Cardiac muscle cell (in vitro differentiated cells and primary cell): ENCODE measurements at regions not wholly inside any gene's neighbourhood (a gene's known extent, or its start where the extent isn't known, plus 50 kb on each side); places are given as distances from the start of the nearest gene placed in this dataset.
"Not testable (repeated sequence)": the region's sequence is repeated elsewhere in the genome, so short reads cannot be mapped to it uniquely, and the experiment has no call there.

Experiments used
- DNase-seq, 2 donors: peaks; one replicate each; pipeline versions ENCODE4 v3.0.0 to v3.0.0-alpha.2; 2010 to 2017; ENCODE audit warnings: low read depth in 1 of 2, low spot score in 1 of 2
- H3K27ac ChIP-seq: fragments of 200-600 bp; sonication (generic); 2 replicates; pipeline ENCODE4 v1.5.1; 2016
- H3K27me3 ChIP-seq: fragments of 200-600 bp; sonication (generic); 2 replicates; pipeline ENCODE4 v1.6.0; 2016; ENCODE audit warnings: control low read depth
- H3K36me3 ChIP-seq: fragments of 200-600 bp; sonication (generic); 2 replicates; pipeline ENCODE4 v1.5.1; 2016; ENCODE audit warnings: control low read depth
- H3K4me1 ChIP-seq: fragments of 200-600 bp; sonication (generic); 2 replicates; pipeline ENCODE4 v1.8.1; 2017; ENCODE audit warnings: low read depth, mild to moderate bottlenecking, mixed run types
- H3K4me3 ChIP-seq: fragments of 200-600 bp; sonication (generic); 2 replicates; pipeline ENCODE4 v1.5.1; 2016; ENCODE audit warnings: mild to moderate bottlenecking
- H3K9me3 ChIP-seq: fragments of 200-600 bp; sonication (generic); 2 replicates; pipeline ENCODE4 v1.5.1; 2017; ENCODE audit warnings: low read depth, mild to moderate bottlenecking, control low read depth
- TF ChIP-seq, protein P1 (sequence below): IDR thresholded peaks from 2 replicates; pipeline ENCODE4 v1.5.1; 2012; ENCODE audit warnings: low read depth, mild to moderate bottlenecking, low read length

DNA sequence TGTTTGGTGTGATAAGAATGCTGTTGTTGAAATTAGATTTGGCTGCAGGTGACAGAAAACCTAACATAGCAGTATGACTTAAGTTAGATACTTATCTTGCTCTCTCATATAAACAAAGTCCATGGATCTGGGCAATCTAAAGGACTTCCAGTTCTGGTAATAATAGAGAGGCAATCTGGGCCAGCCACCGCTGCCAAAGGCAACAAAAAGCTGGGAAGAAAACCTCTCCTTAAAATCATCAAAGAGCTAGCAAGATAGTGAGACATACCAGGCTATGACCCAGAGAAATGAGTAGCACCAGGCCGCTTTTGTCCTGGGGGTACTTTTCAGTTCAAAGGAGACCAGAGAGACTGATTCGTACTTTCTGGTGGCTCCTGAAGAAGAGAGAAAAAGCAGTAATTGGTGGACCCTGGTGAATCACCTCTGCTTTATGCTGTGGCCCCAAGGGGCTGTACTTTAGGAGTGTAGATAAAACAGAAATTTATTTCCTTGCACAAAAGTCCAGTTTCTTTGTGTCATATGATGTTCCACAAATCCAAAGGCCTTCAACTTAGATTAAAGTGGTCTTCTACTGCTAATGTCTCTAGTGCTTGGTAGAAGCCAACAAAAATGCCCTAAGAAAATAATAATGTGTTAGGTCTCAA lies 125.4 kb downstream of the TBX19 start:
- no peaks in the 10 kb centered on the region for H3K36me3 ChIP-seq
- peaks cover 16% of the 10 kb centered on the region for H3K4me1 ChIP-seq
- H3K4me3 ChIP-seq: no peak overlapping the region
- no peaks in the 10 kb centered on the region for H3K27me3 ChIP-seq
- H3K9me3 ChIP-seq: no peaks in the 10 kb centered on the region
- no peak for DNase-seq
- H3K27ac ChIP-seq: no peak overlapping the region
- TF ChIP-seq, protein P1, sequence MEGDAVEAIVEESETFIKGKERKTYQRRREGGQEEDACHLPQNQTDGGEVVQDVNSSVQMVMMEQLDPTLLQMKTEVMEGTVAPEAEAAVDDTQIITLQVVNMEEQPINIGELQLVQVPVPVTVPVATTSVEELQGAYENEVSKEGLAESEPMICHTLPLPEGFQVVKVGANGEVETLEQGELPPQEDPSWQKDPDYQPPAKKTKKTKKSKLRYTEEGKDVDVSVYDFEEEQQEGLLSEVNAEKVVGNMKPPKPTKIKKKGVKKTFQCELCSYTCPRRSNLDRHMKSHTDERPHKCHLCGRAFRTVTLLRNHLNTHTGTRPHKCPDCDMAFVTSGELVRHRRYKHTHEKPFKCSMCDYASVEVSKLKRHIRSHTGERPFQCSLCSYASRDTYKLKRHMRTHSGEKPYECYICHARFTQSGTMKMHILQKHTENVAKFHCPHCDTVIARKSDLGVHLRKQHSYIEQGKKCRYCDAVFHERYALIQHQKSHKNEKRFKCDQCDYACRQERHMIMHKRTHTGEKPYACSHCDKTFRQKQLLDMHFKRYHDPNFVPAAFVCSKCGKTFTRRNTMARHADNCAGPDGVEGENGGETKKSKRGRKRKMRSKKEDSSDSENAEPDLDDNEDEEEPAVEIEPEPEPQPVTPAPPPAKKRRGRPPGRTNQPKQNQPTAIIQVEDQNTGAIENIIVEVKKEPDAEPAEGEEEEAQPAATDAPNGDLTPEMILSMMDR: no peak

DNA sequence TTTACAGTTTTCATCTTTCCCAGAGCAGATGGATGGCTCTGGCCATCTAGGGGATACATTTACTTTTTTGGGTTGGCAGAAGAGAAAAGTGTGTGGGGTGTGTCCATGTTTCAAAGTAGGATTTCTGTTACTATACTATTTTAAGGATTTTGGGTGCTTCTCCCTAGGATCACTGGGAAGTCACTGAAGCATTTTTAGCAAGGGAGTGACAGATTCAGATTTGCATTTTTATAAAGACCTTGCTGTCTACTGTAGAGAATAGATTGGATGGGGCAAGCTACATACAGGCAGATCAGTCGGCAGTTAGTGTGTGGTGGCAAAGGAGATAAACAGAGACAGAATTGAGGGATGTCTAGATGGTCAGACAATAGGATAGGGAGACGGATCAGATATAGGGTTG lies 122.5 kb downstream of the TBX19 start:
- Histone ChIP-seq H3K36me3 (no peaks in the 10 kb centered on the region), H3K4me3 (no peak overlapping the region), H3K27me3 (no peaks in the 10 kb centered on the region), H3K27ac (no peak overlapping the region), H3K9me3 (no peaks in the 10 kb centered on the region), H3K4me1 (peaks cover 10% of the 10 kb centered on the region)
- TF ChIP-seq, protein P1: no peak
- no peak for DNase-seq

DNA sequence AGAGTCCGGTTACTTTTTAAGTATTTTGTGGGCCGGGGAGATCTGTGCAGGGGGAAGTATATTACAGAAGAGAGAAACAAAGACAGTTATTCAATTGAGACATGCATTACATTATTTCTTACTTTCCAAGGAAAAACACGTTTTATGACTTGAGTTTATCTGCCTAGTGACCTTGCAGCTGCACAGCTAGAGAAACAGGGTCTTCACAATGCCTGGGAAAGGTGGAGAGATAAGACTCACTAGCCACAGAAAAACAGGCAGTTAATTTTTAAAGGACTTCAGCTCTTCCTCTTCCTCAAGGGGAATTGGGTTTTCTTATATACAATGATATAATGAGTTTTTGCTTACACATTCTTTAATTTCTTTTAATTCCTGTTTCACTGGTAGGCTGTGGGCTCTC lies 121.8 kb downstream of the TBX19 start:
- not testable (repeated sequence) for H3K4me3 ChIP-seq, DNase-seq, H3K36me3 ChIP-seq, H3K27ac ChIP-seq, H3K4me1 ChIP-seq, H3K9me3 ChIP-seq, H3K27me3 ChIP-seq

DNA sequence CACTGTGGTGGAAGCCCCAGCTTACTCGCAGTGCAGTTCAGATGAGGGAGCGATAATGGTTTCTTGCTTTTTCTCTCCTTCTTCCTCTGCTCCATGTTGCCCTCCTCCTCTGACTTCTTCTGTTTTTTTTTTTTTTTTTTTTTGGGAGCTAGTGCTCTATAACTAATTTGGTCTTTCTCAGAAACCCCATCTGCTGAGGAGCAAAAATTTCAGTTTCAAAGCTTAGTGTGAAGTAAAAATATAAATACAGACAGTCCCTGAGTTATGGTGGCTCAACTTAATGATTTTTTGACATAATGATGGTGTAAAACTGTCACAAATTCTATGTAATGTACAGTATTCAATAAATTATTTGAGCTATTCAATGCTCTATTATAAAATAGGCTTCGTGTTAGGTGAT lies 120.7 kb downstream of the TBX19 start:
- no peaks in the 10 kb centered on the region for H3K27me3 ChIP-seq
- no peaks in the 10 kb centered on the region for H3K36me3 ChIP-seq
- H3K4me1 ChIP-seq: peaks cover 15% of the 10 kb centered on the region
- H3K4me3 ChIP-seq: no peak overlapping the region
- no peak for DNase-seq
- H3K9me3 ChIP-seq: no peaks in the 10 kb centered on the region
- TF ChIP-seq, protein P1: no peak
- no peak overlapping the region for H3K27ac ChIP-seq

DNA sequence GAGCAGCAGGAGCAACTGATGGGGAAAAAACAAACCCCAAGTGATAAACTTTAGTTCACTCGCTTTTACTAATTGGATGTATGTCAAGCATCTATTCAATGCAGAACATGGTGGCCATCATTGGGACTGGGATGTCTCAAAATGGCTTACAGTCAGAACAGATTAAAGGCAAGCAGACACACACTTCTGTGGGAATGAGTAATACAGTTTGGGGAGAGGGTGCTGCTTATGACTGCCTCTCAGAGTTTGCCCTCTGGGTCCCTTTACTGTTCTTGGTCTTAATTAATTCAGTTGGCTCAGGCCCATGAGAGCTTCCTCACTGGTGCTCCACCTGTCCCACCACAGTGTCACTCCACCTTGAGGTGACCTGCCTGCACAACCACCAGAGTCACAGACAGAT lies 119.5 kb downstream of the TBX19 start:
- TF ChIP-seq, protein P1: no peak
- no peak overlapping the region for H3K4me3 ChIP-seq
- H3K27me3 ChIP-seq: no peaks in the 10 kb centered on the region
- H3K36me3 ChIP-seq: no peaks in the 10 kb centered on the region
- H3K27ac ChIP-seq: no peak overlapping the region
- H3K4me1 ChIP-seq: peaks cover 15% of the 10 kb centered on the region
- H3K9me3 ChIP-seq: no peaks in the 10 kb centered on the region
- DNase-seq: no peak

DNA sequence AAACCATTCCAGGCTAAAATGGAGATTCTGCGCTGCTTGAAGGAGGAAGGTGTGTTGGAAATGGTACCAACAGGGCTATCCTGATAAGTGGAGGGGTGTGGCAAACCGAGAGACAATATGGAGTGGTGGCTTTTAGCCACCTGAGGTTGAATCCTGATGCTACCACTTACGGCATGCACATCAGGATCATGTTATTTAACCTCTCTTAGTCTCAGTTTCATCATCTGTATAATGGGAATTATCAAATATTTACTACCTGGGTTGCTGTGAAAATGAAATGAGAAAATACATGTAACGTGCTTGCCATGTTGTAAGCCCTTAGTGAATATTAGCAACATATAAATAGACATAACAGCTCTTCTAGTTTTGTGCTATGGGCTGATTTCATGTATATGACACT lies 117.1 kb downstream of the TBX19 start:
- Histone ChIP-seq H3K4me1 (peaks cover 9% of the 10 kb centered on the region), H3K27ac (no peak overlapping the region), H3K9me3 (no peaks in the 10 kb centered on the region), H3K36me3 (no peaks in the 10 kb centered on the region), H3K4me3 (no peak overlapping the region), H3K27me3 (no peaks in the 10 kb centered on the region)
- DNase-seq: no peak
- TF ChIP-seq, protein P1: no peak
